ENCODE measurements at regions not wholly inside any gene's neighbourhood (a gene's known extent, or its start where the extent isn't known, plus 50 kb on each side); places are given as distances from the start of the nearest gene placed in this dataset.

- no peak overlapping the region for H2AK5ac ChIP-seq (ENCODE audit: low read depth, low read length)
- no peaks in the 10 kb centered on the region for H3K4me1 ChIP-seq (replicated peaks in 1 of 4; ENCODE audit: control insufficient read depth in 3 of 4, insufficient read depth in 4 of 4, low read length in 3 of 4)
- no peak overlapping the region for H2BK120ac ChIP-seq (replicated peaks; ENCODE audit: low read depth, low read length)
- H4K91ac ChIP-seq (replicated peaks; ENCODE audit: insufficient read length, low read length): no peak overlapping the region
- no peak overlapping the region for H3K4me2 ChIP-seq (ENCODE audit: insufficient read depth in 1 of 2, low read depth in 2 of 2, low read length in 2 of 2)
- no peak overlapping the region for H2BK15ac ChIP-seq (ENCODE audit: low read length)
- no peak overlapping the region for H3K23ac ChIP-seq (ENCODE audit: insufficient read length)
- no peak overlapping the region for H3K4me3 ChIP-seq (ENCODE audit: extremely low read depth in 1 of 4, insufficient read depth in 2 of 4, low read depth in 3 of 4, low read length in 4 of 4)
- POLR2A ChIA-PET (ENCODE audit: partially characterized antibody): no interaction called here
- H3K36me3 ChIP-seq (ENCODE audit: control insufficient read depth in 2 of 4, insufficient read depth in 4 of 4, low read length in 3 of 4): no peaks in the 10 kb centered on the region; a peak in 1 of 8 replicates
- FAIRE-seq (no peak), DNase-seq (ENCODE audit: low read depth in 1 of 2, low spot score in 2 of 2) (no peak)
- H3K79me2 ChIP-seq (ENCODE audit: control insufficient read depth in 1 of 2, insufficient read depth in 2 of 2, low read length in 2 of 2): no peaks in the 10 kb centered on the region
- no peak overlapping the region for H3K4ac ChIP-seq (replicated peaks; ENCODE audit: insufficient read length, low read depth, low read length)
- H3K79me1 ChIP-seq (ENCODE audit: low read depth, low read length): no peaks in the 10 kb centered on the region
- H2BK5ac ChIP-seq (ENCODE audit: low read depth, low read length): no peak overlapping the region
- H3K27ac ChIP-seq (ENCODE audit: low read depth, low read length): no peak overlapping the region
- no peak overlapping the region for H3K18ac ChIP-seq (ENCODE audit: extremely low read depth, low read length)
- CTCF ChIA-PET (ENCODE audit: partially characterized antibody): no interaction called here
- no peak overlapping the region for H3K14ac ChIP-seq (ENCODE audit: insufficient read length)
- H2AFZ ChIP-seq (ENCODE audit: low read length): no peak overlapping the region
- no peaks in the 10 kb centered on the region for H4K20me1 ChIP-seq (replicated peaks in 1 of 2; ENCODE audit: control insufficient read depth in 1 of 2, insufficient read depth in 2 of 2, low read length in 2 of 2)
- H3K23me2 ChIP-seq (ENCODE audit: low read depth, low read length): no peaks in the 10 kb centered on the region
- peaks cover 19 to 49% (median 25%) of the 10 kb centered on the region in 4 experiments for H3K27me3 ChIP-seq (replicated peaks in 1 of 4; ENCODE audit: control insufficient read depth in 3 of 4, extremely low read depth in 1 of 4, insufficient read depth in 3 of 4, low read length in 3 of 4)
- H4K8ac ChIP-seq (ENCODE audit: extremely low read depth, insufficient read depth, low read length): no peak overlapping the region
- no peak overlapping the region for H4K5ac ChIP-seq (ENCODE audit: insufficient read length, low read depth, low read length)
- H3K9ac ChIP-seq (replicated peaks in 1 of 4; ENCODE audit: extremely low read depth in 1 of 4, low read depth in 3 of 4, low read length in 3 of 4): no peak overlapping the region
- no peak overlapping the region for H3K56ac ChIP-seq (replicated peaks; ENCODE audit: insufficient read length, low read depth, low read length)
- H3K9me3 ChIP-seq (ENCODE audit: insufficient read depth in 2 of 2, low read depth in 1 of 2, low read length in 1 of 2): peaks cover 11 to 12% of the 10 kb centered on the region in 2 experiments; a peak in 3 of 4 replicates
- H2BK20ac ChIP-seq (ENCODE audit: low read length): no peak overlapping the region
- H2BK12ac ChIP-seq (ENCODE audit: low read depth, low read length): no peak overlapping the region
- no peak for TF ChIP-seq EP300 (IDR thresholded peaks at IDR 0.05; ENCODE audit: borderline replicate concordance in 1 of 2, low read depth in 2 of 2, low read length in 2 of 2)
- no peak for TF ChIP-seq EGR1 (IDR thresholded peaks at IDR 0.05; ENCODE audit: borderline replicate concordance, low read depth, low read length)
- TF ChIP-seq SUZ12 (IDR thresholded peaks at IDR 0.05; ENCODE audit: low read length): no peak
- TF ChIP-seq ASH2L (IDR thresholded peaks at IDR 0.05; ENCODE audit: low read length): no peak
- no peak for TF ChIP-seq TAF1 (IDR thresholded peaks at IDR 0.05; ENCODE audit: low read depth, low read length)
- no peak for TF ChIP-seq POLR2A (IDR thresholded peaks at IDR 0.05; ENCODE audit: control extremely low read depth in 1 of 2, low read depth in 2 of 2, low read length in 2 of 2)
- no peak for TF ChIP-seq POLR2AphosphoS5 (IDR thresholded peaks at IDR 0.05; ENCODE audit: low read depth, low read length)
- no peak for TF ChIP-seq CHD2 (IDR thresholded peaks at IDR 0.05; ENCODE audit: low read length)
- no peak for TF ChIP-seq ATF3 (IDR thresholded peaks at IDR 0.05; ENCODE audit: insufficient read depth, low read depth, low read length)
- TF ChIP-seq SRF (IDR thresholded peaks at IDR 0.05; ENCODE audit: low read depth, low read length): no peak
- TF ChIP-seq RFX5 (IDR thresholded peaks at IDR 0.05; ENCODE audit: borderline replicate concordance, low read depth, low read length): no peak
- TF ChIP-seq YY1 (IDR thresholded peaks at IDR 0.05; ENCODE audit: low read depth, low read length): no peak
- no peak for TF ChIP-seq SP1 (IDR thresholded peaks at IDR 0.05; ENCODE audit: low read depth, low read length)
- no peak for TF ChIP-seq USF2 (IDR thresholded peaks at IDR 0.05; ENCODE audit: low read length)
- TF ChIP-seq TEAD4 (IDR thresholded peaks at IDR 0.05; ENCODE audit: low read depth, low read length): no peak
- no peak for TF ChIP-seq PHF8 (conservative IDR thresholded peaks at IDR 0.05; ENCODE audit: low read depth, low read length)
These were observed 841.0 kb downstream of the FRK start for GRCh38 chr6:115219645-115220044.
